ENCODE measurements at regions not wholly inside any gene's neighbourhood (a gene's known extent, or its start where the extent isn't known, plus 50 kb on each side); places are given as distances from the start of the nearest gene placed in this dataset.
"Not testable (repeated sequence)": the region's sequence is repeated elsewhere in the genome, so short reads cannot be mapped to it uniquely, and the experiment has no call there.

GRCh38 chr11:12608678-12609077, 65.5 kb upstream of the TEAD1 start:
- CTCF ChIA-PET; ATAC-seq (replicated peaks in 1 of 4); H3K4me3 ChIP-seq (ENCODE audit: control insufficient read depth in 1 of 2, extremely low read depth in 1 of 2, low read length in 1 of 2); H3K27ac ChIP-seq (ENCODE audit: low read length); H3K4me1 Mint-ChIP-seq; H3K36me3 Mint-ChIP-seq; H3K4me1 ChIP-seq (ENCODE audit: control insufficient read depth in 1 of 2, extremely low read depth in 1 of 2, insufficient read depth in 2 of 2, low read length in 2 of 2); DNase-seq; H3K9me3 ChIP-seq; H3K27ac Mint-ChIP-seq; POLR2A ChIA-PET; H3K36me3 ChIP-seq (ENCODE audit: control insufficient read depth in 2 of 2, extremely low read depth in 1 of 2, insufficient read depth in 1 of 2, low read length in 1 of 2); H3K4me3 Mint-ChIP-seq: not testable (repeated sequence)
- H3K9me3 Mint-ChIP-seq, result peaks cover 25 to 33% (median 25%) of the 10 kb centered on the region in 3 donors
- peaks cover 20 to 25% of the 10 kb centered on the region in 2 donors for H3K27me3 Mint-ChIP-seq
- H3K27me3 ChIP-seq (replicated peaks in 1 of 2; ENCODE audit: control insufficient read depth in 2 of 2, extremely low read depth in 1 of 2, insufficient read depth in 2 of 2, low read length in 1 of 2), result peaks cover 0 to 12% of the 10 kb centered on the region in 2 experiments
- no CpG with 5 or more reads among the region's 5 CpGs for WGBS (ENCODE audit: insufficient coverage)

- Mint-ChIP-seq H3K4me1 (no peaks in the 10 kb centered on the region), H3K36me3 (no peaks in the 10 kb centered on the region), H3K4me3 (no peak overlapping the region), H3K9me3 (peaks cover 31 to 47% (median 36%) of the 10 kb centered on the region in 3 donors), H3K27me3 (peaks cover 7 to 15% of the 10 kb centered on the region in 2 donors), H3K27ac (no peak overlapping the region)
- Histone ChIP-seq H3K27me3 (replicated peaks in 1 of 2; ENCODE audit: control insufficient read depth in 2 of 2, extremely low read depth in 1 of 2, insufficient read depth in 2 of 2, low read length in 1 of 2) (peaks cover 0 to 8% of the 10 kb centered on the region in 2 experiments), H3K9me3 (peaks cover 2% of the 10 kb centered on the region), H3K4me3 (ENCODE audit: control insufficient read depth in 1 of 2, extremely low read depth in 1 of 2, low read length in 1 of 2) (no peak overlapping the region), H3K4me1 (ENCODE audit: control insufficient read depth in 1 of 2, extremely low read depth in 1 of 2, insufficient read depth in 2 of 2, low read length in 2 of 2) (no peaks in the 10 kb centered on the region), H3K27ac (ENCODE audit: low read length) (no peak overlapping the region), H3K36me3 (ENCODE audit: control insufficient read depth in 2 of 2, extremely low read depth in 1 of 2, insufficient read depth in 1 of 2, low read length in 1 of 2) (no peaks in the 10 kb centered on the region)
- ChIA-PET POLR2A (no interaction called here), CTCF (no interaction called here)
- DNase-seq (no peak), ATAC-seq (replicated peaks in 1 of 4) (no peak)
Measured at GRCh38 chr11:12611352-12611751, 62.9 kb upstream of the TEAD1 start.

- DNase-seq (no peak), ATAC-seq (replicated peaks in 1 of 4) (no peak)
- Histone ChIP-seq H3K9me3 (no peaks in the 10 kb centered on the region), H3K4me3 (ENCODE audit: control insufficient read depth in 1 of 2, extremely low read depth in 1 of 2, low read length in 1 of 2) (no peak overlapping the region), H3K27ac (ENCODE audit: low read length) (no peak overlapping the region), H3K27me3 (replicated peaks in 1 of 2; ENCODE audit: control insufficient read depth in 2 of 2, extremely low read depth in 1 of 2, insufficient read depth in 2 of 2, low read length in 1 of 2) (no peaks in the 10 kb centered on the region), H3K4me1 (ENCODE audit: control insufficient read depth in 1 of 2, extremely low read depth in 1 of 2, insufficient read depth in 2 of 2, low read length in 2 of 2) (no peaks in the 10 kb centered on the region), H3K36me3 (ENCODE audit: control insufficient read depth in 2 of 2, extremely low read depth in 1 of 2, insufficient read depth in 1 of 2, low read length in 1 of 2) (no peaks in the 10 kb centered on the region)
- CTCF ChIA-PET, result no interaction called here
- Mint-ChIP-seq H3K27me3 (peaks cover 3 to 33% of the 10 kb centered on the region in 2 donors), H3K27ac (no peak overlapping the region), H3K9me3 (peaks cover 16 to 35% (median 23%) of the 10 kb centered on the region in 3 donors), H3K4me1 (no peaks in the 10 kb centered on the region), H3K36me3 (no peaks in the 10 kb centered on the region), H3K4me3 (no peak overlapping the region)
- WGBS (ENCODE audit: insufficient coverage), result 33% methylated on average over 1 of the region's 3 CpGs
- POLR2A ChIA-PET, result no interaction called here
Measured at GRCh38 chr11:12617632-12618031, 56.6 kb upstream of the TEAD1 start.

GRCh38 chr11:12618743-12619540, 55.3 kb upstream of the TEAD1 start:
- DNase-seq (no peak), ATAC-seq (replicated peaks in 1 of 4) (no peak)
- no peak overlapping the region for H3K4me3 ChIP-seq (ENCODE audit: control insufficient read depth in 1 of 2, extremely low read depth in 1 of 2, low read length in 1 of 2)
- H3K9me3 ChIP-seq, result peaks cover 4% of the 10 kb centered on the region
- Mint-ChIP-seq H3K27ac (no peak overlapping the region), H3K4me3 (no peak overlapping the region), H3K9me3 (peaks cover 14 to 36% (median 19%) of the 10 kb centered on the region in 3 donors), H3K36me3 (no peaks in the 10 kb centered on the region), H3K27me3 (peaks cover 0 to 22% of the 10 kb centered on the region in 2 donors), H3K4me1 (no peaks in the 10 kb centered on the region)
- no CpG with 5 or more reads among the region's 2 CpGs for WGBS (ENCODE audit: insufficient coverage)
- H3K27ac ChIP-seq (ENCODE audit: low read length), result no peak overlapping the region
- CTCF ChIA-PET, result no interaction called here
- H3K27me3 ChIP-seq (replicated peaks in 1 of 2; ENCODE audit: control insufficient read depth in 2 of 2, extremely low read depth in 1 of 2, insufficient read depth in 2 of 2, low read length in 1 of 2), result no peaks in the 10 kb centered on the region
- POLR2A ChIA-PET, result no interaction called here
- H3K4me1 ChIP-seq (ENCODE audit: control insufficient read depth in 1 of 2, extremely low read depth in 1 of 2, insufficient read depth in 2 of 2, low read length in 2 of 2), result no peaks in the 10 kb centered on the region
- H3K36me3 ChIP-seq (ENCODE audit: control insufficient read depth in 2 of 2, extremely low read depth in 1 of 2, insufficient read depth in 1 of 2, low read length in 1 of 2), result no peaks in the 10 kb centered on the region

- POLR2A ChIA-PET, result no interaction called here
- H3K36me3 ChIP-seq (ENCODE audit: control insufficient read depth in 2 of 2, extremely low read depth in 1 of 2, insufficient read depth in 1 of 2, low read length in 1 of 2), result no peaks in the 10 kb centered on the region
- peaks cover 6% of the 10 kb centered on the region for H3K9me3 ChIP-seq
- ATAC-seq (replicated peaks in 1 of 4) (no peak), DNase-seq (no peak)
- Mint-ChIP-seq H3K27me3 (peaks cover 0 to 21% of the 10 kb centered on the region in 2 donors), H3K4me1 (no peaks in the 10 kb centered on the region), H3K9me3 (peaks cover 10 to 45% (median 11%) of the 10 kb centered on the region in 3 donors), H3K4me3 (no peak overlapping the region), H3K36me3 (no peaks in the 10 kb centered on the region), H3K27ac (no peak overlapping the region)
- no CpG with 5 or more reads among the region's 1 CpG for WGBS (ENCODE audit: insufficient coverage)
- no peak overlapping the region for H3K4me3 ChIP-seq (ENCODE audit: control insufficient read depth in 1 of 2, extremely low read depth in 1 of 2, low read length in 1 of 2)
- H3K4me1 ChIP-seq (ENCODE audit: control insufficient read depth in 1 of 2, extremely low read depth in 1 of 2, insufficient read depth in 2 of 2, low read length in 2 of 2), result no peaks in the 10 kb centered on the region
- peaks cover 0 to 2% of the 10 kb centered on the region in 2 experiments for H3K27me3 ChIP-seq (replicated peaks in 1 of 2; ENCODE audit: control insufficient read depth in 2 of 2, extremely low read depth in 1 of 2, insufficient read depth in 2 of 2, low read length in 1 of 2)
- CTCF ChIA-PET, result no interaction called here
- no peak overlapping the region for H3K27ac ChIP-seq (ENCODE audit: low read length)
Measured at GRCh38 chr11:12623869-12624268, 50.4 kb upstream of the TEAD1 start.
